ENCODE measurements at regions not wholly inside any gene's neighbourhood (a gene's known extent, or its start where the extent isn't known, plus 50 kb on each side); places are given as distances from the start of the nearest gene placed in this dataset.
"Not testable (repeated sequence)": the region's sequence is repeated elsewhere in the genome, so short reads cannot be mapped to it uniquely, and the experiment has no call there.

- no peak for DNase-seq
Measured at GRCh38 chr5:25448646-25449045, 803.9 kb upstream of the CDH10 start.

- no peak for DNase-seq
Measured at GRCh38 chr5:25448190-25448621, 803.4 kb upstream of the CDH10 start.

GRCh38 chr5:25446061-25446420, 801.3 kb upstream of the CDH10 start:
- DNase-seq, result not testable (repeated sequence)

GRCh38 chr5:25445381-25446060, 800.7 kb upstream of the CDH10 start:
- DNase-seq, result not testable (repeated sequence)

- no peak for DNase-seq
Measured at GRCh38 chr5:25444697-25445096, 799.9 kb upstream of the CDH10 start.

- DNase-seq, result no peak
Measured at GRCh38 chr5:25441810-25442209, 797.0 kb upstream of the CDH10 start.

- no peak for DNase-seq
Measured at GRCh38 chr5:25439025-25439424, 794.2 kb upstream of the CDH10 start.

GRCh38 chr5:25438375-25438774, 793.6 kb upstream of the CDH10 start:
- DNase-seq, result not testable (repeated sequence)

GRCh38 chr5:25436452-25436851, 791.7 kb upstream of the CDH10 start:
- DNase-seq, result no peak

- no peak for DNase-seq
Measured at GRCh38 chr5:25435882-25436281, 791.1 kb upstream of the CDH10 start.

- no peak for DNase-seq
Measured at GRCh38 chr5:25427240-25427639, 782.5 kb upstream of the CDH10 start.

GRCh38 chr5:25423271-25423670, 778.5 kb upstream of the CDH10 start:
- DNase-seq, result no peak

GRCh38 chr5:25419684-25420083, 774.9 kb upstream of the CDH10 start:
- DNase-seq, result no peak

GRCh38 chr5:25418978-25419377, 774.2 kb upstream of the CDH10 start:
- no peak for DNase-seq

GRCh38 chr5:25418319-25418859, 773.6 kb upstream of the CDH10 start:
- DNase-seq, result no peak

GRCh38 chr5:25416960-25417359, 772.2 kb upstream of the CDH10 start:
- DNase-seq, result no peak

- no peak for DNase-seq
Measured at GRCh38 chr5:25415970-25416369, 771.2 kb upstream of the CDH10 start.

GRCh38 chr5:25414742-25415141, 770.0 kb upstream of the CDH10 start:
- no peak for DNase-seq

- DNase-seq, result no peak
Measured at GRCh38 chr5:25412116-25412661, 767.4 kb upstream of the CDH10 start.

GRCh38 chr5:25407365-25407764, 762.6 kb upstream of the CDH10 start:
- not testable (repeated sequence) for DNase-seq

- no peak for DNase-seq
Measured at GRCh38 chr5:25405850-25406249, 761.1 kb upstream of the CDH10 start.

- DNase-seq, result no peak
Measured at GRCh38 chr5:25399878-25400480, 755.2 kb upstream of the CDH10 start.

- no peak for DNase-seq
Measured at GRCh38 chr5:25393957-25394356, 749.2 kb upstream of the CDH10 start.

- peak; percentile 37 to 78 for DNase-seq
Measured at GRCh38 chr5:25393256-25393655, 748.5 kb upstream of the CDH10 start.
